GM21515 (cell line): ENCODE measurements at regions not wholly inside any gene's neighbourhood (a gene's known extent, or its start where the extent isn't known, plus 50 kb on each side); places are given as distances from the start of the nearest gene placed in this dataset.
"Not testable (repeated sequence)": the region's sequence is repeated elsewhere in the genome, so short reads cannot be mapped to it uniquely, and the experiment has no call there.

ENCODE experiments used
- ATAC-seq: cut with Tn5 transposase; IDR thresholded peaks from one replicate; pipeline ENCODE4 v1.9.1; 2021; ENCODE audit not compliant: unreplicated experiment

GRCh38 chr6:22157233-22157632 lies 139.6 kb downstream of the PRL start:
- ATAC-seq, result no peak

- no peak for ATAC-seq
Observed at GRCh38 chr6:22164236-22164635, 132.6 kb downstream of the PRL start.

- ATAC-seq, result not testable (repeated sequence)
Observed at GRCh38 chr6:22171006-22171405, 125.8 kb downstream of the PRL start.

- not testable (repeated sequence) for ATAC-seq
Observed at GRCh38 chr6:22171885-22172284, 125.0 kb downstream of the PRL start.

GRCh38 chr6:22173311-22173710 lies 123.5 kb downstream of the PRL start:
- no peak for ATAC-seq

- not testable (repeated sequence) for ATAC-seq
Observed at GRCh38 chr6:22180250-22180649, 116.6 kb downstream of the PRL start.

GRCh38 chr6:22184371-22184770 lies 112.5 kb downstream of the PRL start:
- no peak for ATAC-seq

- no peak for ATAC-seq
Observed at GRCh38 chr6:22189946-22190345, 106.9 kb downstream of the PRL start.

- no peak for ATAC-seq
Observed at GRCh38 chr6:22194188-22194921, 102.5 kb downstream of the PRL start.

GRCh38 chr6:22199771-22200170 lies 97.1 kb downstream of the PRL start:
- ATAC-seq, result no peak

GRCh38 chr6:22204153-22204552 lies 92.7 kb downstream of the PRL start:
- ATAC-seq, result no peak

GRCh38 chr6:22205266-22205665 lies 91.6 kb downstream of the PRL start:
- no peak for ATAC-seq

GRCh38 chr6:22206106-22206505 lies 90.7 kb downstream of the PRL start:
- ATAC-seq, result no peak

- no peak for ATAC-seq
Observed at GRCh38 chr6:22208026-22208425, 88.8 kb downstream of the PRL start.

GRCh38 chr6:22214314-22214713 lies 82.5 kb downstream of the PRL start:
- no peak for ATAC-seq

- not testable (repeated sequence) for ATAC-seq
Observed at GRCh38 chr6:22215474-22215873, 81.4 kb downstream of the PRL start.

GRCh38 chr6:22218410-22218809 lies 78.4 kb downstream of the PRL start:
- ATAC-seq, result no peak

GRCh38 chr6:22219925-22220324 lies 76.9 kb downstream of the PRL start:
- no peak for ATAC-seq

GRCh38 chr6:22221211-22221610 lies 75.6 kb downstream of the PRL start:
- no peak for ATAC-seq

GRCh38 chr6:22221630-22222029 lies 75.2 kb downstream of the PRL start:
- ATAC-seq, result no peak

GRCh38 chr6:22222469-22222868 lies 74.4 kb downstream of the PRL start:
- ATAC-seq, result no peak

GRCh38 chr6:22227824-22228610 lies 68.8 kb downstream of the PRL start:
- ATAC-seq, result no peak
